ENCODE measurements at regions not wholly inside any gene's neighbourhood (a gene's known extent, or its start where the extent isn't known, plus 50 kb on each side); places are given as distances from the start of the nearest gene placed in this dataset.

GRCh38 chr15:88398011-88398410 lies 69.2 kb downstream of the MRPL46 start:
- H3K4me1 ChIP-seq (ENCODE audit: insufficient read depth, insufficient read length), result peaks cover 9% of the 10 kb centered on the region

GRCh38 chr15:88397506-88397905 lies 69.7 kb downstream of the MRPL46 start:
- no peaks in the 10 kb centered on the region for H3K36me3 ChIP-seq (ENCODE audit: insufficient read depth, insufficient read length, low read length)
- H3K9me3 ChIP-seq (ENCODE audit: insufficient read depth, low read length), result no peaks in the 10 kb centered on the region
- peaks cover 9% of the 10 kb centered on the region for H3K4me1 ChIP-seq (ENCODE audit: insufficient read depth, insufficient read length)
- no peak for TF ChIP-seq ZNF274 (IDR thresholded peaks at IDR 0.05; ENCODE audit: low read depth, low read length)
- no peak for TF ChIP-seq SUZ12 (IDR thresholded peaks at IDR 0.05; ENCODE audit: extremely low read depth, insufficient read depth, insufficient read length)
- no peak for TF ChIP-seq YY1 (IDR thresholded peaks at IDR 0.05; ENCODE audit: insufficient read depth, insufficient read length)
- no peak overlapping the region for H3K9ac ChIP-seq (ENCODE audit: insufficient read length, low read depth)
- H3K4me3 ChIP-seq (ENCODE audit: insufficient read length, low read depth), result no peak overlapping the region
- no peaks in the 10 kb centered on the region for H3K27me3 ChIP-seq (ENCODE audit: insufficient read depth, insufficient read length)
- DNase-seq (ENCODE audit: low read depth, low spot score), result no peak

More at GRCh38 chr15:88398011-88398410, 69.2 kb downstream of the MRPL46 start:
- Histone ChIP-seq H3K9me3 (ENCODE audit: insufficient read depth, low read length) (no peaks in the 10 kb centered on the region), H3K9ac (ENCODE audit: insufficient read length, low read depth) (no peak overlapping the region), H3K4me3 (ENCODE audit: insufficient read length, low read depth) (no peak overlapping the region), H3K36me3 (ENCODE audit: insufficient read depth, insufficient read length, low read length) (no peaks in the 10 kb centered on the region), H3K27me3 (ENCODE audit: insufficient read depth, insufficient read length) (no peaks in the 10 kb centered on the region)
- DNase-seq (ENCODE audit: low read depth, low spot score), result no peak
- TF ChIP-seq SUZ12 (IDR thresholded peaks at IDR 0.05; ENCODE audit: extremely low read depth, insufficient read depth, insufficient read length) (no peak), YY1 (IDR thresholded peaks at IDR 0.05; ENCODE audit: insufficient read depth, insufficient read length) (no peak), ZNF274 (IDR thresholded peaks at IDR 0.05; ENCODE audit: low read depth, low read length) (no peak)

GRCh38 chr15:88395872-88396781 lies 71.1 kb downstream of the MRPL46 start:
- H3K9ac ChIP-seq (ENCODE audit: insufficient read length, low read depth), result no peak overlapping the region
- no peak overlapping the region for H3K4me3 ChIP-seq (ENCODE audit: insufficient read length, low read depth)
- no peaks in the 10 kb centered on the region for H3K36me3 ChIP-seq (ENCODE audit: insufficient read depth, insufficient read length, low read length)
- no peaks in the 10 kb centered on the region for H3K9me3 ChIP-seq (ENCODE audit: insufficient read depth, low read length)
- TF ChIP-seq YY1 (IDR thresholded peaks at IDR 0.05; ENCODE audit: insufficient read depth, insufficient read length), result no peak
- TF ChIP-seq SUZ12 (IDR thresholded peaks at IDR 0.05; ENCODE audit: extremely low read depth, insufficient read depth, insufficient read length), result no peak
- no peaks in the 10 kb centered on the region for H3K27me3 ChIP-seq (ENCODE audit: insufficient read depth, insufficient read length)
- peak; percentile 40 for DNase-seq (ENCODE audit: low read depth, low spot score)
- peaks cover 9% of the 10 kb centered on the region for H3K4me1 ChIP-seq (ENCODE audit: insufficient read depth, insufficient read length)

- TF ChIP-seq SUZ12 (IDR thresholded peaks at IDR 0.05; ENCODE audit: extremely low read depth, insufficient read depth, insufficient read length), result no peak
Observed at GRCh38 chr15:88395241-88395640, 71.9 kb downstream of the MRPL46 start.

DNA sequence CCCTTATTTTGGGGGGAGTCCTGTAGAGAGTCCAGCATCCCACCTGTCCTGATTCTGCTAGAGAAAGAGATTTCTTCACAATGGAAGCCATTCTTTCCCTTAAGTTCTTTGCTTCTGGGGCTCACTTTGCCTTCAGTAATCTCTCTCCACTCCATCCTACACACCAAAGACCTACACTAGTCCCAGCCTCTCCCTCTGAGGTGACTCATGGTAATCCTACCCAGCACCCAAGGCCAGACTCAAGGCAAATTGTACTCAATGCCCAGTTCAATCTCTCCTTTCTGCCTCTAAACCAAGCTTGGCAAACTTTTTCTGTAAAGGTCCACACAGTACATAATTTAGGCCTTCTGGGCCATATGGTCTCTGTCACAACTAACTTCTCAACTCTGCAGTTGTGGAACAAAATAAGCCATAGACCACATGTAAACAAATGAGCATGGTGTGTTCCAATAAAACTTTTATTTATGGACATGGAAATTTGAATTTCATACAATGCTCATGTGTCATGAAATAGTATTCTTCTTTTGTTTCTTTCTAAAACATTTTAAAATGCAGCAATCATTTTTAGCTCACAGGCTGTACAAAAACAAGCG lies 72.5 kb downstream of the MRPL46 start:
- H3K4me3 ChIP-seq (ENCODE audit: insufficient read length, low read depth), result no peak overlapping the region
- no peak for DNase-seq (ENCODE audit: low read depth, low spot score)
- H3K9me3 ChIP-seq (ENCODE audit: insufficient read depth, low read length), result no peaks in the 10 kb centered on the region
- peaks cover 9% of the 10 kb centered on the region for H3K4me1 ChIP-seq (ENCODE audit: insufficient read depth, insufficient read length)
- H3K9ac ChIP-seq (ENCODE audit: insufficient read length, low read depth), result no peak overlapping the region
- no peaks in the 10 kb centered on the region for H3K36me3 ChIP-seq (ENCODE audit: insufficient read depth, insufficient read length, low read length)
- TF ChIP-seq SUZ12 (IDR thresholded peaks at IDR 0.05; ENCODE audit: extremely low read depth, insufficient read depth, insufficient read length) (no peak), ZNF274 (IDR thresholded peaks at IDR 0.05; ENCODE audit: low read depth, low read length) (no peak), YY1 (IDR thresholded peaks at IDR 0.05; ENCODE audit: insufficient read depth, insufficient read length) (no peak)
- no peaks in the 10 kb centered on the region for H3K27me3 ChIP-seq (ENCODE audit: insufficient read depth, insufficient read length)

More at GRCh38 chr15:88395241-88395640, 71.9 kb downstream of the MRPL46 start:
- Histone ChIP-seq H3K9ac (ENCODE audit: insufficient read length, low read depth) (no peak overlapping the region), H3K9me3 (ENCODE audit: insufficient read depth, low read length) (no peaks in the 10 kb centered on the region), H3K4me3 (ENCODE audit: insufficient read length, low read depth) (no peak overlapping the region), H3K27me3 (ENCODE audit: insufficient read depth, insufficient read length) (no peaks in the 10 kb centered on the region), H3K4me1 (ENCODE audit: insufficient read depth, insufficient read length) (peaks cover 9% of the 10 kb centered on the region), H3K36me3 (ENCODE audit: insufficient read depth, insufficient read length, low read length) (no peaks in the 10 kb centered on the region)
- DNase-seq (ENCODE audit: low read depth, low spot score), result no peak

DNA sequence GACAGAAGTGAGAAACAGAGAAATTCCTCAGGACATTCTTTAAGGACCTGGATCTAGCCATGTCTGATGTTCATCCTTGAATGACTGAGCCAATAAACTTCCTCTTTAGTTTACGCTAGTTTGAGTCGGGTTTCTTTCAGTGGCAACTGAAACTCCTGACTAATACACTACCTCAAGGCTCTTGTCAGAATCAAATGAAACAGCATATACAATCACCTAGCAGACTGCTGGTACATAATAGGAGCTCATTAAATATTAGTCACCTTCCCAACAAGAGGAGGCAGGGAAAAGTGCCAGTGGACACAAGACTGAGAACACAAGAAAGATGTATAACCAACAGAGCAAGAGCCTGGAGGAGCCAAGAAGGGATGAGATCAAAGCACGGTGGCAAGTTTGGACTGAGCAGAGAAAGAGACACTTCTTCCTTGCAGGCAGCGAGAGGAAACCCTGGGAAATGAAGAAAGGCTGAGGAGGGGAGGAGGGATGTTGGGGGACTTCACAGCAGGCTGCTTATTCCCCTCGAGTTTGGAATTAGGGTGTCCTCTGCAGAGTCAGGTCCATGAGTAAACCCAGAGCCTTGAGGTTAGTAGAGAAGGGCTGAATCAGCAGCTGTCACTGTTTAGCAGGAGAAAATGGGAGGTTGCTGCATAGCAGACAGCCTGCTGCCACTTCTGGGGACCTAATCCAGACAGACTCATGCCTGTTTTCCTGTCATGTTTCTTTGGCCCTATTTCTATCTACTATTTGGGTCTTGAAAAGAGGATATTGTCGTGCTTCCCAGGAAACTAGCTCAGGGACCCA lies 73.3 kb downstream of the MRPL46 start:
- peaks cover 9% of the 10 kb centered on the region for H3K4me1 ChIP-seq (ENCODE audit: insufficient read depth, insufficient read length)
- DNase-seq (ENCODE audit: low read depth, low spot score), result no peak
- H3K4me3 ChIP-seq (ENCODE audit: insufficient read length, low read depth), result no peak overlapping the region
- no peaks in the 10 kb centered on the region for H3K36me3 ChIP-seq (ENCODE audit: insufficient read depth, insufficient read length, low read length)
- H3K9ac ChIP-seq (ENCODE audit: insufficient read length, low read depth), result no peak overlapping the region
- no peaks in the 10 kb centered on the region for H3K27me3 ChIP-seq (ENCODE audit: insufficient read depth, insufficient read length)
- H3K9me3 ChIP-seq (ENCODE audit: insufficient read depth, low read length), result no peaks in the 10 kb centered on the region
- TF ChIP-seq YY1 (IDR thresholded peaks at IDR 0.05; ENCODE audit: insufficient read depth, insufficient read length) (no peak), SUZ12 (IDR thresholded peaks at IDR 0.05; ENCODE audit: extremely low read depth, insufficient read depth, insufficient read length) (no peak), ZNF274 (IDR thresholded peaks at IDR 0.05; ENCODE audit: low read depth, low read length) (no peak)

GRCh38 chr15:88391700-88392099 lies 75.5 kb downstream of the MRPL46 start:
- Histone ChIP-seq H3K9ac (ENCODE audit: insufficient read length, low read depth) (no peak overlapping the region), H3K36me3 (ENCODE audit: insufficient read depth, insufficient read length, low read length) (no peaks in the 10 kb centered on the region), H3K4me3 (ENCODE audit: insufficient read length, low read depth) (no peak overlapping the region), H3K9me3 (ENCODE audit: insufficient read depth, low read length) (no peaks in the 10 kb centered on the region), H3K27me3 (ENCODE audit: insufficient read depth, insufficient read length) (no peaks in the 10 kb centered on the region), H3K4me1 (ENCODE audit: insufficient read depth, insufficient read length) (peaks cover 7% of the 10 kb centered on the region)
- DNase-seq (ENCODE audit: low read depth, low spot score), result no peak
- TF ChIP-seq YY1 (IDR thresholded peaks at IDR 0.05; ENCODE audit: insufficient read depth, insufficient read length) (no peak), SUZ12 (IDR thresholded peaks at IDR 0.05; ENCODE audit: extremely low read depth, insufficient read depth, insufficient read length) (no peak), ZNF274 (IDR thresholded peaks at IDR 0.05; ENCODE audit: low read depth, low read length) (no peak)
